ENCODE measurements at regions not wholly inside any gene's neighbourhood (a gene's known extent, or its start where the extent isn't known, plus 50 kb on each side); places are given as distances from the start of the nearest gene placed in this dataset.
A peak's percentile ranks its signal among the peaks of the same experiment; 100 is the strongest.

DNA sequence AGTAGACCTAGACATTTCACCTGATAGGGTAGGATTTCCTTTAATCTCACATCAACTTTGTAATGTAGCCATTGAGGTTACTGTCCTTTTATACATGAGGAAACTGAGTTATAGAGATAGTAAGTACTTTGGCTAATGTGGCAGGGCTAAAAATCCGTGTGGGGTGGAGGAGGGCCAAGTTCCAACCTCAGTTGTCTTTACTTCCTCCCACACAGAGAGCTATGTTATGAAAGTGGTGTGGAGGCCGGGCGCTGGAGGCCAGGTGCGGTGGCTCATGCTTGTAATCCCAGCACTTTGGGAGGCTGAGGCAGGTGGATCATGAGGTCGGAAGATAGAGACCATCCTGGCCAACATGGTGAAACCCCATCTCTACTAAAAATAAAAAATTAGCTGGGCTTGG, 173.3 kb downstream of the PALM2AKAP2 start:
- no peak for DNase-seq

DNA sequence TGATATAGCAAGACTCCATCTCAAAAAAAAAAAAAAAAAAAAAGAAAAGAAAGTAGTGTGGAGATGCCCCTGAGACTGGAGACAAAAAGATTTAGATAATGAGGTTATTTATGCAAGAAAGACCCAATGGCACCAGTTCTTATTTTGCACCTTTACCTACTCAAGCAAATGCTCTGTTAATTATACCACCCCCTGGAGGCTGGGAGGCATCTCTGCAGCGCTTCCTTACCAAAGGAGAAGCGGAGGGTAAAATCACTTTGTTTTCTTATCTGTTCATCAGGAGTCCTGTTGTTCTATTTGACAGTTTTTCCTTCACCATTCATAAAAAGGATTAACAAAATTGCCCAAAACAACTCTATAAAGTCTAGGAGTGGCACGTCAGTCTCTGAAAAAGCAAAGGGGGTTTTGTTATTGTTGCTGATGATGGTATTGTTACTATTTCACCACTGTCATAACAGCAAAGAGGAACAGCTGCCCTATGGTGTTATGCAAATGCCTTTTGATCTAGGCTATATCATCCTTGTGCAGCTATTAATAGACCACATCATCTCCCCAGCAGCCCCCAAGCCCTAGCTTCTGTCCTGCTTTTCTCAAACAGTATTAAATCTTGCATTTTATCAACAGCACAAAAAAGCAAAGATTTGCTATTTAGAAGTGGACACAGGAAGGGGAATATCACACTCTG, 174.0 kb downstream of the PALM2AKAP2 start:
- no peak for DNase-seq

DNA sequence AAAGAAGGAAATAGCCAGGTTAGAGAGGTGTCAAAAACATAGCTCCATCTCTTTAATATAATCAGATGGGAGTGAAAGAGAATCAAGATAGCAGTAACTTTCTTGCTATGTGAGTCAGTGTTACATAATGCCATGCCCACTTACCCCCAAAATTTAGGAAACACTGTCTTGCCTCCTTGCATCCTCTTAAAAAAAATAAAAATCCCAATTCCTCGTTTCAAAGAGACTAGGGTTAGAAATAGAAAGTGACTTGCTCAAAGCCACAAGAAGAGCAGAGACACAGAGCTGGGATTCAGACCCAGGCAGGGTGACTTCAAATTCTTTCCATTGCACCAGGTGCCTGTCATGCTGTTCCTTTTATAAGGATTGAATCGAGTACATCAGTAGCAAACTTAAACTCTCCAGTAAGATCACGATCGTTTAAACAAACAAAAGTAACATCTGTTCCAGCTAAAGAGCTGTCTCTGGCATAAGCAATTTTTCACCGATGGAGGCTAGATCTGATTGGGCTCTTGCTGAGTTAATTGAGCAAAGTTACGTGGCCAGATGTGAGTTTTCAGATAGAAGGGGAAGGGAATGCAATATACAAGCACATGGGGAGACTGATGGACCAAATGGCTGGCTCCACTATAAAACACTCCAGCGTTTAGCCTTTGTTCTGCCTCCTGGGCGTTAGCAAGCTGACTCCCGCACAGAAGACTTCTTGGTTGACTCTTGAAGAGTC, 176.9 kb downstream of the PALM2AKAP2 start:
- DNase-seq: no peak

DNA sequence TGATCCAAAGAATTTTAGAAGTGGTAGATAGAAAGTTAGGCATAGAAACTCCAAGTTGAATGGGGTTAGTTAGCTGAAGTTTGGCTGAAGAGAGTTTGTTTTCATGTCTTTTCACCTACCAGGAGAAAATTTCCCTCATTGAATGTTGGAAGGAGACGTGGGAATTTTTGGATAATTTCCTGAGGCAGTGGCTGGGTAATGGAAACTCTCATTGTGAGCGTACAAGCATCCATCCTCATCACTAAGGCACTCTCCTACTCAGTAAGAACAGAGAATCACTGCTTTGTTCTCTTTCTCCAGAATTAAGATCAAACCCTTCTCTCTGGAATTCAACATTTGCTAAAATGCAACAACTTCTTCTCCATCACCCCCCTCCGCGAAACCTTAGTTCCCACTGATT, 179.7 kb downstream of the PALM2AKAP2 start:
- DNase-seq: no peak

DNA sequence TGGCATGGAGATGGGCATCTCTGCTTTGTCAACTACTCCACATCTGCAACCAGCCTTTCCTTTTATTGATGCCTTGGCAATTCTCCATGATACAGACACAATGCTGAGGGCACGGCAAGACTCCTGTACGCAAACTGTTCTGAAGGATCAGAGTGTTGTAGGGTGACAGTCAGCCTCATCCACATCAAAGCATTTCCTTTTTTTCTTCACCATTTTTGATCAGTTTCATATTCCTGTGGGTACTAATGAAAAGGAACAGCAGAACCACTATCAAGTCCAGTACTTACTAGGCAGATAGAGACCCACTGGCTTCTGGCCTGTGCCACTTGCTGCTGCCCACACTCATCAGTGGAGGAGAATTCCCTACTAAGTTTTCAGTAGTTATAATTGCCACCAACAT, 181.6 kb downstream of the PALM2AKAP2 start:
- DNase-seq: no peak

DNA sequence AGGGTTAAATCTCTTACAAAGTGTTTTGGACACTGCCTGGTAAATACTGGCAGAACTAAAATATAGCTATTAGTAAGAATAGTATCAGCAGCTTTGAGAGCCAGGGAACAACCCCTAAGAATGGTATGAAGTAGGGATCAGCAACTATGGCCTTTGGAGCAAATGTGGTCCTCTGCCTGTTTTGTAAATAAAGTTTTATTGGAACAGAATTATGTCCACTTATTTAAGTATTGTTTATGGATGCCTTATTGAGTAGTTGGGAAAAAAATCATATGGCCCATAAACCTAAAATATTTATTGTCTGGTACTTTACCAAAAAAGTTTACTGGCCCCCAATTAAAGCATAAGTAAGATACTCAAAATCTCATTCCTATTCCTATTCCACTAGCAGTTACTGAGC, 182.2 kb downstream of the PALM2AKAP2 start:
- DNase-seq: no peak

DNA sequence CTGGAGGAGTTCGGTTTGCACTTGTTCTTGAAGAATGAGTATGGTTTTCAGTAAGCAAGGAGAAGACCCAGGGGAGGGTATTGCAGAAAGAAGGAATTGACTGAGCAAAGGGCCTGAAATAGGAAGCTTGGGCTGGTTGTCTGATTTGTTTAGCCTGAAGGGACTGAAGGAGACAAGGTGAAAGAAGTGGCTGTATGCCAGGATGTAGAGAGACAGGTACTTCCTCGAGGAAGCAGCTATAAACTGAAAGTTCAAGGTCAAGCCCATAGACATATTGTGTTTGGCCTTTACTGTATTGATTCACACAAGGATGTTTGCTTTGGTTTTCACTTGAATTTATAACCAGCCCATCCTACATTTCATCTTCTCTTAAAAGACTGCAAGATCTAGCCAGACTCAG, 183.1 kb downstream of the PALM2AKAP2 start:
- DNase-seq: no peak

DNA sequence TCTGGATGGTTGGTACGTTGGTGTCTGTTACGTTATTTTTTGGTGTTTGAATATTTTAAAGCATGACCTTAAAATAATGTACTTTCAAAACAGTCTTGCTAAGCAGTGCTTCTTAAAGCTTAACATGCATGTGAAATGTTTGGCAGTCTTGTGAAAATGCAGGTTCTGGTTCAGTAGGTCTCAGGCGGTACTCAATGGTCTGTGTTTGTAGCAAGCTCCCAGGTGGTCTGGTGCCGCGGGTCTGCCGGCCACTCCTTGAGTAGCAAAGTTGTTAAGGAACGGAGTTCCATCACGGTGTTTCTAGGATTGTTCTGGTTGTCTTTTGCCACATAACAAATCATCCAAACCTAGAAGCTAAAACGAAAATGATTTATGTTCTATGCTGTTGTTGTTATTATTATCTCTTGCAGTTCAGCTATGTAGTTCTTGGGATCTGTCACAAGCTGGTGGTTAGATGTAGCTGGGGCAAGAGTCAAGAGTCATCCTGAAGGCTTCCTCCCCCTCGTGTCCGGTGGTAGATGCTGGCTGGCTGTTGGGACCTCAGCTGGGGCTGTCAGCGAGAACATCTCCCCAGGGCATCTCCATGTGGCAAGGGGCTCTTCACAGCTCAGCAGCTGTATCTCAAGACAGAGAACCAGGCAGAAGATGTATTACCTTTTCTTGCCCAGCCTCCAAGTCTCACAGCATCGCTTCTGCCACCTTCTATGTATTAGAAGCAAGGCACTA, 186.8 kb downstream of the PALM2AKAP2 start:
- DNase-seq: peak in 1 of 2 donors; percentile 23

DNA sequence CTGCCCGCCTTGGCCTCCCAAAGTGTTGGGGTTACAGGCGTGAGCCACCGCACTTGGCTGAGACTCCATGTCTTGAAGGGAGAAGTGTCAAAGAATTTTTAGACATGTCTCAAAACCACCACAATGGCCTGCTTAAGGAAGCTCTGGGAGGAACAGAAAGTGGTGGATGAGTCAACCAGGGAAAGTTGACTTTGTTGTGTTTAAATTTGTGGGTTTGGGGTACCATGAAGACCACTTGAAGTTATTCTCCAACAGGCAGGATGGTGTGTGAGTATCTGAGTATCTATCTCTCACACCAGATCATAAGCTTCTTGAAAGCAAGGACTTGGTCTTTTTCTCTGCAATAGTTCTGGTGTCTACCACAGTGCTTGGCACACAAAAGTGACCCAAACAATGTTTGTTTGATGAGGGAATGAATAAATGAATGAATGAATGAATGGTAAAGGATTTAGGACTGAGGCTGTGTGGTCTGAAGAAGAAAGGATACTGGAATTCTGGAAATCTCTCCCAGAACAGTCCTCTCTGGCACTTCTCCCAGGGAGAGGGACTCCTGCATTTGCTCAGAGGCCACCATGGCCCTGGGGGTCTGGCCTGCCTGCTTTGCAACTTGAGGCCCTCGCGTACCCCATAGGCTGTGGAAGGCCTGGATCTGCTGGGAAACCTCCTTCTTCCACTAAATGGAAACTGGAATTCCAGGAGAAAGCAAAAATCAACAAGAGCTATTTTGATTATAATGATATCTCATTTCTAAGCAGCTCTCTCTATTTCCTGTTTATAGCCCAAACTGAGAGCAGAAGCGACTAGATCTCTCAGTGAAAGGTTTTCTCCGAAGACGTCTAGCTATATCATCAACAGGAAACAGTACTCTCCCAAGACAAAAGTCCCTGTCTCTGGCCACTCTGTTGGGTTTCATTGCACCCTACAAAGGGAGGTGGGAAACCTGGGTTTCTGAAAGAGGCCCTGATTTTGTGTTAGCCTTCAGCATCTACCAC, 187.9 kb downstream of the PALM2AKAP2 start:
- DNase-seq: peak; percentile 13 to 64

DNA sequence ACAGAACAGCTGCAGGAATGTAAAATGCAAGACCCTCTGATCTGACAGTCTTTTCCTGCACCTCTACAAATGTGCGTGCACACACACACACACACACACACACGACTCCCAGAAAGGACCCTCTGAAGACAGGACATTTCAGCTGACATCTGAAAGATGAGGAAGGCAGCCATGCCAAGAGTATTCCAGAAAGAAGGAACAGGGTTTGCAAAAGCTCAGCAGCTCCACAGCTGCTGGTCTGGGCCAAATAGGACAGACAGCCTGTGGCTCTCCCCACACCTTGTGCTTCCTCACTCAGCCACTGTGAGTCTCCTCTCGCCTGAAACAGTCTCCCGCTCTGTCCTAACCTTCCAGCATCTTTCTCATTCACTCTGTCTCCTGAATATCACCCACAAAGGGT, 189.0 kb downstream of the PALM2AKAP2 start:
- no peak for DNase-seq

DNA sequence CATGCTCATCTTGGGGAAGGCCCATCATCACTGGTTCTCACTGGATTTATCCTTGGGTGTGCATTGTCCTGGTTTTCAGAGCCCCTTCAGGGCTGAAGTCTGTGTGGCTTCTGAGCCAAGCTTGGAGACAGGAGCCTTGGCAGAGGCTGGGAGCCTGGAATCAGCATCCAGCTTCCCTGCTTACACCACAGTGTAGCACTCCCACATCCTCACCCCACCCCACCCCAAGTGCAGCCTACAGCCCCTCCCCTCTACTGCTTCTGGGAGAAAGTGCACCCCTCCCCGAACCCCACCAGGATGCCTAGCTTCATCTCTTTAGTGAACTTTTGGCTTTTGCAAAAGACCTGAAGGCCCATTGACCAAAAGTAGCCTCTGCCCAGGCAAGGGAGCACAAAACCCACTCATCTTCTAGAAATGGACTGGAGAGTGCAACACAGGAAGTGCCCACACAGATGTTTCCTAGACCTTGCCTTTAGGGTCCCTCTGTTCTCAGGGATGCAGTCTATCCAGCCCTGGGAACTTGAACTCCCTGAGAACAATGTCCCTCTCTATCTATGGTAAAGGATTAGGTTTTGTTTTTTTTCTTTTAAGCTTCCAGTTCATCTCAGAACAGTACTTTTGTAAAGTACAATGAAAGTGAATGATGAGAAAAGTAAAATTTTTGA, 189.7 kb downstream of the PALM2AKAP2 start:
- DNase-seq: no peak

DNA sequence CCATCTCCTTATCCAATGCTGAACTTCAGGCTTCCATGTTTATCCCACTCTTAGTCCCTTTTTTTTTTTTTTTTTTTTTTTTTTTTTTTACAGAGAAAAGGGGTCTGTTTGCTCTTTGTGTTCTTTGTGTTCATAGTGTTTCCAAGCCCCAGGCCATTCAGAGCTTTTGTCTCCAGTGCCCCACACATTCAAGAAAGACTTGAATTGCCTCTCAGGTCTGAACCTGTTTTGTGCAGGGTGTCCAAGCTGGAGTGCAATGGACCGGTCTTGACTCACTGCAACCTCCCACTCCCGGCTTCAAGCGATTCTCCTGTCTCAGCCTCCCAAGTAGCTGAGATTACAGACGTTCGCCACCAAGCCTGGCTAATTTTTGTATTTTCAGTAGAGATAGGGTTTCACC, 191.2 kb downstream of the PALM2AKAP2 start:
- DNase-seq: no peak

DNA sequence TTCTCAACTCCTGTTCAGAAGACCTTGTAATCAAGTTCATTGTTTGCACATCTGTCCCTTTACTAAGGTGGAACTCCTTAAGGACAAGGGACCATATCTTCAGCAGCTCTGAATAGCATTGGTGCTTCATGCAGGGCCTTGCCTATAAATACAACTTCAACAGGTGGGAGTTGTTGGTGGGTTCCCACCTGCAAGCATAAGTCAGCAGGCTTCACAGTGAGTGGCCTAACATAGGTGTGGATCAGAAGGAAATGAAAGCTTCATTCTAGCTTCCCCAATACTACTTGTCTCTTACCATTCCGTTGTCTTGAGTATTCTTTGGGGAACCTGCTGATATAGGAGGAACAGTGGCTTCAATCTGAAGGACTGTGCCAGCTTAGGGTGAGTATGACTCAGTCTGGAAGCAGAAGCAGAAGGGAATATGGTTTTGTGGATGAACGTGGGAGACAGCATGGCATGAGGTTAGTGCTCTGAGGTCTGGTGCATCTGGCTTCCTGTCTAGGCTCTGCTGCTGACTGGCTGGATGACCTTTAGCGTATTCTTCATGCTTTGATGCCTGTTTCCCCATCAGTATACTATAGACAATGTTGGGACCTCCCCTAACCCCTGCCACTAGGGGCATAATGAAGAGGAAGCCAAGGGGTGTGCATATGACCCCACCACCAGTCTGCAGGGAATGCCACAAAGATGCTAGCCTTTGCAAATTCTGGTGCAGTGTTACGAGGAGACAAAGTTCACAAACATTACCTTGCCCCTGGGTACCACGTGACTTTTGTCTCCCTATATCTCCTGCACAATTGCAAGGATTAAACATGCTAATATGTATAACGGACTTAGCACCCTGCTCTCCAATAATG, 192.3 kb downstream of the PALM2AKAP2 start:
- peak; percentile 20 to 54 for DNase-seq

DNA sequence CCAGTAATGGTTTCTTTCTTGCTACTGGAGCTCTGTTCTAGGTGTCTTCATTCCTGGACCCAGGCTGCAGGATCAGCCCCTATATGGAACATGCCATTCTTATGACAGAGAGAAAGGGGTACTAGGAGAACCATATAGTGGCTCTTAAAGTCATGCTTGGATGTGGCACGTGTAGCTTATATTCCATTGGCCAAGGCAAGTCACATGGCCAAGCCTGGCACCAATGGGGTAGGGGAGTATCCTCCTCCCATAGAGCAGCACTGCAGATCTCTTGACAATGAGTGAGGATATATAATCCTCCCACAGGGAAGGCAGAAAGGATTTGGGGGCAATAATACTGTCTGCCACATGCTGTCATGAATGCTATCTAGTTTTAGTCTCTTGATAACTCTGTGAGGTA, 193.3 kb downstream of the PALM2AKAP2 start:
- DNase-seq: no peak

DNA sequence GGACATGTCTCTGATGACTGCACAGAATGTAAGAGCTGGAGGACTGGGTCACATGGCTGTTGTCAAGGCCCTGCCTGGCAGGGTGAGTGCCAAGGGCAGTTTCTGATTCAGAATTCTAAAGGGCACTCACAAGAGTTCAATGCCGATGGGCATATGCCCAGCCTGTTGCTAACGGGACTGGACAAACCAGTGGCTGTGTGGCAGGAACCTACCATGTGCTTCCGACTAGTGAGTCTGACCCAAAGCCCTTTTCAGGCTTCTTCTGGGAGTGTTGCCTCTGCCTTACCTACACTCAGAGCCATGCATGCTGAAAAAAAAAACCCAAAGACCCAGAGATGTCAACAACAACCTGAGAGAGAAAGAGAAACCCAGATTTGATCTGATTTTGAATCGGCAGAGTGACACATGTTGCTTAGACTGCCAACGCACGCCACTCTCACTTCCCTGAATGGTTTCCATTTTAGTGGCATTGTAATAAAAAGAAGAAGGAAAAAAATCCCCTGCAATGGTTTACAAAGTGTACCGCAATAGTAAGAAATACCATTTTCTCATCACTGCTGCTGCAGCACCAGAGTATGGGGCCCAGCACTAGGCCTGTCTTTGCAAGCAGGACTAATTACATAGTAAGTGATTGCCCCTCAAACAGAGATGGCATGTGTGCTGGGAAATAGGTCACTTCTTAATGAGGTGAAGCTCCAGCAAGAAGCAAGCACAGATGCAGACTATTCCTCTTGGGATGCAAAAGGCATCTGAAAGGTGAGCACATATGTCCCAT, 194.3 kb downstream of the PALM2AKAP2 start:
- DNase-seq: peak; percentile 46 to 62

DNA sequence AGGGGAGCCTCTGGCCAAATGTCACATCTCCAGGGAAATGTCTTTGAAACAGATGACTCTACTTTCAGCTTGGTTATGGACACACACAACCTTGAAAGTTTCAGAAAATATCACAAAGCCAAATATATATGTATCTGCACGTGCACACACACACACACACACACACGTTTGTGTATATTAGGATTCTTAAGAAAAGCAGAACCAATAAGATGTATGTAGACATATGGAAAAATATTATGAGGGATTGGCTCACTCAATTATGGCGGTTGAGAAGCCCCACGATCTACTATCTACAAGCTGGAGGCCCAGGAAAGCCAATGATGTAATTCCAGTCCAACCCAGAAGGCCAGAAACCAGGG, 194.9 kb downstream of the PALM2AKAP2 start:
- no peak for DNase-seq

DNA sequence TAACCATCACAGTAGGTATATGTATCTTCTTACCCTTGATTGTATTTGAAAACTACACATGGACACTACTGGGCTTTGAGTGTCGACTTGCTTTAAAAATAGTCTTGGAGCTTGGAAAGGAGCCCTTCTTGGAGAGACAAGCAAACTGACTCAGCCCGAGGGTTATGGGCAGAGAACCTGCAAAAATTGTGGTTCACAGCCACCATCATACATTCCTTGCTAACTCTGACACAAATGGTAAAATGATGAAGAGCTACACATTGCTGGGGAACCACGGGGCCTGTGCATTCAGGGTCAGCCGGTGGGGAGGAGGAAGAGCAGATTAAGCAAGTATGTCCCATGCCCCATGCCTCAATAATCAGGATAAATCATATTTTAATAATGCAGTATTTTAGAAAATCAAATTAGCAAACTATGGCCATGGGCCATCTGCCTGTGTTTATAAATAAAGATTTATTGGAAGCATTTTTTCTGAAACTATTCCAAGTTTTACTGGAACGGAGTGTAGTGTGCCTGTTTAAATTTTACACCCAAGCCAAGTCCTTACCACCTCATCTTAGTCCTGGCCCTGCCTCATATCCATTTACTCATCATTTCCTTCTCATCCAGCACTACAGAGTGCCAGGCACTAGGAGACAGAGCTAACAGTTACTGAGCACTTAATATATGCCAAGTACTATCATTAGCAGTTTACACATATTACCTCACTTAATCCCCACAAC, 195.7 kb downstream of the PALM2AKAP2 start:
- DNase-seq: no peak

DNA sequence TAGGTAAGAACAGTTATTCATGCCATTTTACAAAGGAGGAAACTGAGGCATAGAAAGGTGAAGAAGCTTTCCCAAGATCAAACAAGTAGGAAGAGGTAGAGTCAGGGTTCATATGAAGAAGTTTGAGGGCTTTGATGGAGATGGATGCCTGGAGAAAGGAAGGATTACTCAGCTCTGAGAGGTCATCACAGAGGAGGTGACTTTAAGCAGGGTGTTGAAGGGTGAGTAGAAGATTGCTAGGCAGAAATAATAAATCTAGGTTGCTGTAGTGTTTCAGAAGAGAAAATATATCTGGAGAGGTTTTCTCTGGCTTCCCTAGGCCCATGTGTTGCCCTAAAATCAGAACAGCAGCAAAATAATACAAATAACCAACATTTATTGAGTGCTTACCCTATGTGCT, 196.3 kb downstream of the PALM2AKAP2 start:
- DNase-seq: no peak

DNA sequence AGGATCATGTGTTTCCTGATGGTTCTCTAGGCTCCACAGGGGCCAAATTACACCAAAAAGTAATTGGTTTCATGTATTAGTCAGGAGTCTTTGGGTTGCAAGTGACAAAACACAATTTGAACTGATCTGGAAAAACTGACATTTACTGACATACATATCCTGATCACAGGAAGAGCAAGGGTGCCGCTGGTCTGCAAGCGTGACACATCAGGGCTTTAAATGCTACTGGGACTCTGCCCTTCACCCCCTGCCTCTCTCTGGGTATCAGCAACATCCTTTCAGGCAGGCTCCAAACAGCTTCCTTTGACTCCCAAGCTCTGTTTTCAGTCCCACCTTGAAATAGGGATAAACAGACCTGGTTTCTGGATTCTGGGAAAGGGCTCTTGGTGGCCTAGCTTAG, 197.5 kb downstream of the PALM2AKAP2 start:
- DNase-seq: no peak

DNA sequence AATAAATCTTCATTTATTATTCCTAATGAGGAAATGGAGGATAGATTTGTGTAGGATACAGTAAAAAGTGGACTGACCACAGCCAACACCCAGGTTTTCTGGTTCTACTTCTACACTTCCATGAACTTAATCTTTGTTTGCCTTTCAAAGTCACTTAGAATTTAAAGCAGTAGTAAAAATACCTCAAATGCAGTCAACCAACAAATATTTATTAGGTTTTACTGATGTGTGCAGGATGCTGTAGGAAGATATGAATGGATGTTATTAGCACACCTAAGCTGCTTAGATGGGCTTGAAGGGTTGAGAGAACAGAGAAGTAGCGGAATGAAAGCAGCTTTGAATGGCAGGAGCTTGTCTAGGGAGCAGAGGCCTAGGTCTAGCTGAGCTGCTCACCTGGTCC, 201.1 kb downstream of the PALM2AKAP2 start:
- no peak for DNase-seq

All from CD4-positive, alpha-beta T cell treated with Interferon alpha-2 for 1 hour (primary cell).